PC-9 (cell line): ENCODE measurements at regions not wholly inside any gene's neighbourhood (a gene's known extent, or its start where the extent isn't known, plus 50 kb on each side); places are given as distances from the start of the nearest gene placed in this dataset.

Source experiments
- BruUV-seq: library from RNA; stranded (reverse); fragments of 400-500 nt; replicated peaks from 2 replicates; lab custom pipeline; 2021; lab: Mats Ljungman, UMichigan
- CTCF ChIA-PET: fragments of 300-600 bp; sonication (Branson Sonifier 250); formaldehyde crosslinking; loops from one replicate; lab custom pipeline; 2022; ENCODE audit warnings: antibody characterized with exemption; lab: Charles Lee
- POLR2A ChIA-PET: fragments of 300-600 bp; sonication (Branson Sonifier 250); formaldehyde crosslinking; loops from one replicate; lab custom pipeline; 2022; ENCODE audit warnings: antibody characterized with exemption; ENCODE audit not compliant: unreplicated experiment; lab: Charles Lee
- DNase-seq, 2 experiments: peaks; one replicate each; pipeline versions ENCODE4 v3.0.0 to v3.0.0-alpha.2; 2015 to 2022; ENCODE audit warnings: mixed read lengths in 1 of 2
- H2AFZ ChIP-seq: fragments of 200-600 bp; sonication (generic); 2 replicates; pipeline ENCODE4 v1.8.1; 2017; ENCODE audit warnings: antibody characterized with exemption
- H3F3A ChIP-seq: fragments of 200-600 bp; sonication (generic); 2 replicates; pipeline ENCODE4 v1.8.1; 2017; ENCODE audit warnings: antibody characterized with exemption, mild to moderate bottlenecking, low read depth; ENCODE audit not compliant: insufficient read depth
- H3K27ac ChIP-seq: fragments of 200-600 bp; sonication (generic); 2 replicates; pipeline ENCODE4 v1.6.1; 2016; ENCODE audit warnings: mixed run types
- H3K27me3 ChIP-seq: fragments of 200-600 bp; sonication (generic); 2 replicates; pipeline ENCODE4 v1.6.1; 2016; ENCODE audit warnings: low read depth, mixed run types; ENCODE audit not compliant: insufficient read depth
- H3K36me3 ChIP-seq: fragments of 200-600 bp; sonication (generic); 2 replicates; pipeline ENCODE4 v1.6.1; 2016; ENCODE audit warnings: low read depth, mixed run types
- H3K4me1 ChIP-seq: fragments of 200-600 bp; sonication (generic); replicated peaks from 2 replicates; pipeline ENCODE4 v1.6.1; 2016; ENCODE audit warnings: mixed run types; ENCODE audit not compliant: insufficient read depth
- H3K4me2 ChIP-seq: fragments of 200-600 bp; sonication (generic); 2 replicates; pipeline ENCODE4 v1.6.1; 2017; ENCODE audit warnings: mixed run types
- H3K4me3 ChIP-seq: fragments of 200-600 bp; sonication (generic); 2 replicates; pipeline ENCODE4 v1.6.1; 2016; ENCODE audit warnings: mixed run types
- H3K79me2 ChIP-seq: fragments of 200-600 bp; sonication (generic); 2 replicates; pipeline ENCODE4 v1.6.1; 2017; ENCODE audit warnings: low read depth, mixed run types
- H3K9me2 ChIP-seq: fragments of 200-600 bp; sonication (generic); 2 replicates; pipeline ENCODE4 v1.8.1; 2017; ENCODE audit warnings: mild to moderate bottlenecking; ENCODE audit not compliant: insufficient read depth
- H3K9me3 ChIP-seq: fragments of 200-600 bp; sonication (generic); 2 replicates; pipeline ENCODE4 v1.8.1; 2016; ENCODE audit warnings: low read depth; ENCODE audit not compliant: insufficient read depth
- H4K20me1 ChIP-seq: fragments of 200-600 bp; sonication (generic); 2 replicates; pipeline ENCODE4 v1.8.1; 2017; ENCODE audit not compliant: insufficient read depth
- EZH2 ChIP-seq: fragments of 200-600 bp; sonication (generic); IDR thresholded peaks from 2 replicates; pipeline ENCODE4 v1.8.0; 2017; ENCODE audit warnings: antibody characterized with exemption, low read depth
- intact Hi-C: fragments of 100-400 bp; cut with micrococcal nuclease; formaldehyde crosslinking; loops from one replicate; pipeline ENCODE4 v1.10.0; 2022; ENCODE audit not compliant: unreplicated experiment
- TF ChIP-seq, protein P1 (sequence below): fragments of 200-600 bp; sonication (generic); conservative IDR thresholded peaks from 2 replicates; pipeline ENCODE4 v1.6.1; 2017; ENCODE audit warnings: mixed run types, antibody characterized with exemption, mild to moderate bottlenecking, moderate library complexity

GRCh38 chr11:122334546-122335339 is 218.7 kb upstream of the BLID start:
- Histone ChIP-seq H3K9me3 (no peaks in the 10 kb centered on the region), H3K4me1 (no peaks in the 10 kb centered on the region), H3K36me3 (no peaks in the 10 kb centered on the region), H2AFZ (no peak overlapping the region), H3K27me3 (no peaks in the 10 kb centered on the region), H3K4me2 (no peak overlapping the region), H3K4me3 (no peak overlapping the region), H3K9me2 (peaks cover 8% of the 10 kb centered on the region; the same call in 1 of the 2 replicates), H4K20me1 (no peaks in the 10 kb centered on the region), H3K79me2 (no peaks in the 10 kb centered on the region), H3K27ac (no peak overlapping the region), H3F3A (no peaks in the 10 kb centered on the region)
- DNase-seq = no peak
- POLR2A ChIA-PET = interaction anchor here (0.6 kb wide), 1 partner anchor 164 kb away, joined by 5 read pairs; no protein-coding TSS in a partner anchor
- CTCF ChIA-PET = no interaction called here
- intact Hi-C loops = no loop called here
- no TSS peak for BruUV-seq
- TF ChIP-seq, protein P1, sequence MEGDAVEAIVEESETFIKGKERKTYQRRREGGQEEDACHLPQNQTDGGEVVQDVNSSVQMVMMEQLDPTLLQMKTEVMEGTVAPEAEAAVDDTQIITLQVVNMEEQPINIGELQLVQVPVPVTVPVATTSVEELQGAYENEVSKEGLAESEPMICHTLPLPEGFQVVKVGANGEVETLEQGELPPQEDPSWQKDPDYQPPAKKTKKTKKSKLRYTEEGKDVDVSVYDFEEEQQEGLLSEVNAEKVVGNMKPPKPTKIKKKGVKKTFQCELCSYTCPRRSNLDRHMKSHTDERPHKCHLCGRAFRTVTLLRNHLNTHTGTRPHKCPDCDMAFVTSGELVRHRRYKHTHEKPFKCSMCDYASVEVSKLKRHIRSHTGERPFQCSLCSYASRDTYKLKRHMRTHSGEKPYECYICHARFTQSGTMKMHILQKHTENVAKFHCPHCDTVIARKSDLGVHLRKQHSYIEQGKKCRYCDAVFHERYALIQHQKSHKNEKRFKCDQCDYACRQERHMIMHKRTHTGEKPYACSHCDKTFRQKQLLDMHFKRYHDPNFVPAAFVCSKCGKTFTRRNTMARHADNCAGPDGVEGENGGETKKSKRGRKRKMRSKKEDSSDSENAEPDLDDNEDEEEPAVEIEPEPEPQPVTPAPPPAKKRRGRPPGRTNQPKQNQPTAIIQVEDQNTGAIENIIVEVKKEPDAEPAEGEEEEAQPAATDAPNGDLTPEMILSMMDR = no peak
- TF ChIP-seq EZH2 = no peak

- Histone ChIP-seq H3K36me3 (no peaks in the 10 kb centered on the region), H3K9me3 (no peaks in the 10 kb centered on the region), H3K27ac (no peak overlapping the region), H3K79me2 (no peaks in the 10 kb centered on the region), H3K4me1 (no peaks in the 10 kb centered on the region), H3K4me3 (no peak overlapping the region), H3K9me2 (peaks cover 8% of the 10 kb centered on the region; the same call in 1 of the 2 replicates), H2AFZ (no peak overlapping the region), H4K20me1 (no peaks in the 10 kb centered on the region), H3K27me3 (no peaks in the 10 kb centered on the region), H3K4me2 (no peak overlapping the region), H3F3A (no peaks in the 10 kb centered on the region)
- CTCF ChIA-PET = no interaction called here
- BruUV-seq = no TSS peak
- POLR2A ChIA-PET = no interaction called here
- intact Hi-C loops = no loop called here
- TF ChIP-seq, protein P1 = no peak
- DNase-seq = no peak
Observed at GRCh38 chr11:122333467-122333866, 217.5 kb upstream of the BLID start.

GRCh38 chr11:122331079-122331478 is 215.1 kb upstream of the BLID start:
- no peaks in the 10 kb centered on the region for H3K9me3 ChIP-seq
- CTCF ChIA-PET = no interaction called here
- H3K4me3 ChIP-seq = no peak overlapping the region
- H3K4me2 ChIP-seq = no peak overlapping the region
- no peaks in the 10 kb centered on the region for H3K27me3 ChIP-seq
- no peak overlapping the region for H2AFZ ChIP-seq
- no peaks in the 10 kb centered on the region for H4K20me1 ChIP-seq
- no peak for TF ChIP-seq EZH2
- TF ChIP-seq, protein P1 = no peak
- POLR2A ChIA-PET = interaction anchor here (0.5 kb wide), 1 partner anchor 677 kb away, joined by 4 read pairs; no protein-coding TSS in a partner anchor
- no peaks in the 10 kb centered on the region for H3K36me3 ChIP-seq
- H3K9me2 ChIP-seq = no peaks in the 10 kb centered on the region
- DNase-seq = no peak
- H3K4me1 ChIP-seq = no peaks in the 10 kb centered on the region
- H3K79me2 ChIP-seq = no peaks in the 10 kb centered on the region
- BruUV-seq = no TSS peak
- no peak overlapping the region for H3K27ac ChIP-seq
- intact Hi-C loops = no loop called here
- H3F3A ChIP-seq = no peaks in the 10 kb centered on the region
